GM23338 (cell line): ENCODE measurements at regions not wholly inside any gene's neighbourhood (a gene's known extent, or its start where the extent isn't known, plus 50 kb on each side); places are given as distances from the start of the nearest gene placed in this dataset.

Experiments
- ATAC-seq: fragments of 200-7000 bp; cut with Tn5 transposase; 3 replicates; pipeline ENCODE4 v1.9.1; 2020
- DNase-seq: peaks from one replicate; pipeline ENCODE4 v3.0.0-alpha.2; 2015; ENCODE audit warnings: low spot score
- H2AFZ ChIP-seq: fragments of 200-600 bp; sonication (generic); 2 replicates; pipeline ENCODE4 v1.8.0; 2016; ENCODE audit warnings: antibody characterized with exemption, mild to moderate bottlenecking, moderate library complexity
- H3F3A ChIP-seq: fragments of 200-600 bp; sonication (generic); replicated peaks from 2 replicates; pipeline ENCODE4 v1.8.0; 2017; ENCODE audit warnings: antibody characterized with exemption, mixed run types, low read depth
- H3K27ac ChIP-seq: fragments of 200-600 bp; sonication (generic); 2 replicates; pipeline ENCODE4 v1.6.1; 2016; ENCODE audit warnings: low read depth
- H3K27me3 ChIP-seq: fragments of 200-600 bp; sonication (generic); 2 replicates; pipeline ENCODE4 v1.8.0; 2016; ENCODE audit warnings: mild to moderate bottlenecking, mixed run types, moderate library complexity; ENCODE audit not compliant: insufficient read depth
- H3K36me3 ChIP-seq: fragments of 200-600 bp; sonication (generic); 2 replicates; pipeline ENCODE4 v1.8.0; 2016; ENCODE audit warnings: mild to moderate bottlenecking; ENCODE audit not compliant: insufficient read depth
- H3K4me1 ChIP-seq: fragments of 200-600 bp; sonication (generic); 2 replicates; pipeline ENCODE4 v1.8.0; 2016; ENCODE audit warnings: mild to moderate bottlenecking, moderate library complexity; ENCODE audit not compliant: insufficient read depth
- H3K4me2 ChIP-seq: fragments of 200-600 bp; sonication (generic); 2 replicates; pipeline ENCODE4 v1.7.1; 2017; ENCODE audit warnings: mixed run types
- H3K4me3 ChIP-seq: fragments of 200-600 bp; sonication (generic); 2 replicates; pipeline ENCODE4 v1.6.1; 2016; ENCODE audit warnings: mixed run types
- H3K79me2 ChIP-seq: fragments of 200-600 bp; sonication (generic); replicated peaks from 2 replicates; pipeline ENCODE4 v1.8.0; 2017; ENCODE audit warnings: mild to moderate bottlenecking; ENCODE audit not compliant: insufficient read depth
- H3K9me2 ChIP-seq: fragments of 200-600 bp; sonication (generic); 2 replicates; pipeline ENCODE4 v1.8.0; 2017; ENCODE audit not compliant: insufficient read depth
- H4K20me1 ChIP-seq: fragments of 200-600 bp; sonication (generic); replicated peaks from 2 replicates; pipeline ENCODE4 v1.8.0; 2017; ENCODE audit warnings: mild to moderate bottlenecking; ENCODE audit not compliant: insufficient read depth
- H3K27ac Mint-ChIP-seq: 2 replicates; pipeline ENCODE4 v1.8.0; 2020; ENCODE audit warnings: inconsistent platforms, mild to moderate bottlenecking, moderate library complexity, mixed read lengths
- H3K27me3 Mint-ChIP-seq: 3 replicates; pipeline ENCODE4 v1.8.0; 2022; ENCODE audit warnings: low read depth, mild to moderate bottlenecking, moderate library complexity, mixed read lengths, inconsistent platforms; ENCODE audit not compliant: insufficient read depth, poor library complexity
- H3K36me3 Mint-ChIP-seq: 3 replicates; pipeline ENCODE4 v1.8.0; 2021; ENCODE audit warnings: low read depth, mild to moderate bottlenecking, inconsistent platforms, moderate library complexity, mixed read lengths
- H3K4me1 Mint-ChIP-seq: 3 replicates; pipeline ENCODE4 v1.8.0; 2020; ENCODE audit warnings: mild to moderate bottlenecking, inconsistent platforms, mixed read lengths
- H3K4me3 Mint-ChIP-seq: 3 replicates; pipeline ENCODE4 v1.8.0; 2021; ENCODE audit warnings: moderate library complexity, mild to moderate bottlenecking, inconsistent platforms, mixed read lengths
- H3K9me3 Mint-ChIP-seq: 3 replicates; pipeline ENCODE4 v1.8.0; 2020; ENCODE audit warnings: moderate library complexity, mild to moderate bottlenecking, inconsistent platforms, mixed read lengths
- CREB1 ChIP-seq: fragments of 250-450 bp; sonication (Bioruptor Pico); IDR thresholded peaks from 2 replicates; pipeline ENCODE4 v1.5.0; 2020; ENCODE audit warnings: low read depth, mild to moderate bottlenecking, moderate library complexity
- CTCF ChIP-seq, 2 experiments: fragments of 200-600 bp in 1 of 2; sonication (generic) in 1 of 2; conservative IDR thresholded peaks; 2 replicates each; pipeline versions ENCODE4 v1.5.1 to v1.6.1; 2016 to 2017; ENCODE audit warnings: antibody characterized with exemption in 2 of 2, low read depth in 2 of 2, mild to moderate bottlenecking in 2 of 2, moderate library complexity in 1 of 2
- ETS1 ChIP-seq: IDR thresholded peaks from 2 replicates; pipeline ENCODE4 v1.6.1; 2016; ENCODE audit warnings: antibody characterized with exemption
- EZH2 ChIP-seq: fragments of 200-600 bp; sonication (generic); IDR thresholded peaks from one replicate; pipeline ENCODE4 v1.8.0; 2017; ENCODE audit warnings: antibody characterized with exemption, mild to moderate bottlenecking, low read depth; ENCODE audit not compliant: unreplicated experiment
- EZH2phosphoT487 ChIP-seq: fragments of 200-600 bp; sonication (generic); IDR thresholded peaks from one replicate; pipeline ENCODE4 v1.8.1; 2018; ENCODE audit warnings: antibody characterized with exemption; ENCODE audit not compliant: unreplicated experiment
- JUNB ChIP-seq: IDR thresholded peaks from one replicate; pipeline ENCODE4 v1.6.1; 2016; ENCODE audit warnings: antibody characterized with exemption; ENCODE audit not compliant: unreplicated experiment
- NANOG ChIP-seq: IDR thresholded peaks from 2 replicates; pipeline ENCODE4 v1.6.1; 2016; ENCODE audit warnings: antibody characterized with exemption, borderline replicate concordance
- POLR2AphosphoS5 ChIP-seq: IDR thresholded peaks from 2 replicates; pipeline ENCODE4 v1.6.1; 2016; ENCODE audit warnings: antibody characterized with exemption, low read depth
- REST ChIP-seq: IDR thresholded peaks from one replicate; pipeline ENCODE4 v1.6.1; 2018; ENCODE audit warnings: antibody characterized with exemption; ENCODE audit not compliant: unreplicated experiment
- STAT1 ChIP-seq: IDR thresholded peaks from one replicate; pipeline ENCODE4 v1.6.1; 2016; ENCODE audit warnings: antibody characterized with exemption; ENCODE audit not compliant: unreplicated experiment
- ZNF114 ChIP-seq: fragments of 250-450 bp; sonication (Bioruptor Pico); IDR thresholded peaks from 2 replicates; pipeline ENCODE4 v1.5.0; 2020; ENCODE audit warnings: mild to moderate bottlenecking, moderate library complexity
- ZNF331 ChIP-seq: fragments of 250-450 bp; sonication (Bioruptor Pico); IDR thresholded peaks from 2 replicates; pipeline ENCODE4 v1.5.0; 2020; ENCODE audit warnings: low read depth, mild to moderate bottlenecking, moderate library complexity
- ZNF462 ChIP-seq: fragments of 250-450 bp; sonication (Bioruptor Pico); IDR thresholded peaks from 2 replicates; pipeline ENCODE4 v1.5.0; 2020; ENCODE audit warnings: mild to moderate bottlenecking, moderate library complexity

GRCh38 chr18:56327191-56327885 is 311.1 kb downstream of the TXNL1 start:
- Histone ChIP-seq H3K36me3 (no peaks in the 10 kb centered on the region; the same call in 1 of the 2 replicates), H3K79me2 (no peaks in the 10 kb centered on the region), H3F3A (no peaks in the 10 kb centered on the region), H3K4me2 (no peak overlapping the region), H3K4me1 (no peaks in the 10 kb centered on the region), H3K27me3 (no peaks in the 10 kb centered on the region), H2AFZ (peak overlapping the region; percentile 63), H4K20me1 (no peaks in the 10 kb centered on the region), H3K4me3 (no peak overlapping the region), H3K27ac (no peak overlapping the region), H3K9me2 (no peaks in the 10 kb centered on the region; the same call in 1 of the 2 replicates)
- DNase-seq (no peak), ATAC-seq (no peak)
- Mint-ChIP-seq H3K27ac (no peak overlapping the region; the same call in 1 of the 2 replicates), H3K27me3 (peaks cover 2% of the 10 kb centered on the region), H3K4me1 (peaks cover 5% of the 10 kb centered on the region; the same call in 1 of the 3 replicates), H3K36me3 (no peaks in the 10 kb centered on the region), H3K4me3 (no peak overlapping the region), H3K9me3 (no peaks in the 10 kb centered on the region)
- no peak for TF ChIP-seq ZNF331
- TF ChIP-seq ETS1: no peak
- TF ChIP-seq ZNF114 (CRISPR knock-in tag): no peak
- TF ChIP-seq REST: no peak
- TF ChIP-seq EZH2phosphoT487: no peak
- TF ChIP-seq JUNB: no peak
- TF ChIP-seq POLR2AphosphoS5: no peak
- TF ChIP-seq NANOG: no peak
- TF ChIP-seq EZH2: no peak
- TF ChIP-seq STAT1: no peak
- no peak for TF ChIP-seq CREB1 (CRISPR knock-in tag)
- TF ChIP-seq ZNF462 (CRISPR knock-in tag): no peak
- TF ChIP-seq CTCF (conservative IDR thresholded peaks at IDR 0.05; ENCODE audit: low read depth in 2 of 2): no peak
